ENCODE measurements at regions not wholly inside any gene's neighbourhood (a gene's known extent, or its start where the extent isn't known, plus 50 kb on each side); places are given as distances from the start of the nearest gene placed in this dataset.

DNA sequence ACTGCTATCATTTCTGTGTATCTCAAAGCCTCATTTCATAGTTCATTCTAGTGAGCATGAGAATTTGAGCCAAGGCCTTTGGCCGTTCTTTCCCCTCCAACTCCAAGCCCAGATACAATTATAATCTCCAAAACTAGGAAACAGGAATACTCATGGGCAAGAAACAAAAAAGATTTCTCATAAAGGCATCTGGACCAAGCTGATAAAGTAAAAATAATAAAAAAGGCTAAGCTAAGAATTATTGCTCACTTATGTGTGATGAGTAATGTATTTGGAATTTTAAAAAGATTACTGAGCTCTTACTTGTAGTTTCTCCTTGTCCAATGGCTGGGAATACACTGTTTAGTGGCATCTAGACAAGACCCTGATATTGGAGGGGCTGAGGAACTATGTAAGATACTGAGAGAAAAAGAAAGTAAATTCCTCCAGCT, 196.4 kb upstream of the POM121L12 start:
- no peaks in the 10 kb centered on the region for H3K9me3 ChIP-seq (ENCODE audit: control insufficient read depth, insufficient read depth, low read length)
- WGBS (ENCODE audit: insufficient coverage, insufficient read length), result no CpG with 5 or more reads among the region's 1 CpG
- no peaks in the 10 kb centered on the region for H3K27me3 ChIP-seq (ENCODE audit: control insufficient read depth, insufficient read depth, low read length)
- no peak overlapping the region for H3K4me3 ChIP-seq (ENCODE audit: low read length)
- H3K27ac ChIP-seq (ENCODE audit: low read length), result no peak overlapping the region
- H3K36me3 ChIP-seq (ENCODE audit: control insufficient read depth, insufficient read depth, low read length), result no peaks in the 10 kb centered on the region
- DNase-seq (ENCODE audit: low read depth, low spot score), result no peak
- H3K4me1 ChIP-seq (ENCODE audit: control insufficient read depth, insufficient read depth, low read length), result no peaks in the 10 kb centered on the region

DNA sequence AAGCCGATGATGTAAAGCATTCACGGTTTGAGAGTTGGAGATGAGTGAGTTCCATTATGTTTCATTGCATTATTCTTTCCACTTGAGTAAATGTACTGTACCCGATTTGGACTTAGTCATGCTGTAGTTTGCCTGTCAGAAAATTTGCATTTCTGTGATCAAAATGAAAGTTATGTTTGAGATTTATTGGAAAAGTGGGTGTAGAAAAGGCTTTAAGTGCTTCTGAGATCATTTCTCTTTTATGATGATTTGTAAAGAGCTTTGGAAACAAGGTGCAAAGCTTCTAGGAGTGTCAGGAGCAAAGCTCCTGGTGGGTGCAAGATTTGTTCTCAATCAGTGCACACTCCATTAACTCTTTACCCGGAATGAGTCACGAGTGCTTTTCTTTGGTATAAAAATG, 204.1 kb upstream of the POM121L12 start:
- no peaks in the 10 kb centered on the region for H3K4me1 ChIP-seq (ENCODE audit: control insufficient read depth, insufficient read depth, low read length)
- no CpG with 5 or more reads among the region's 5 CpGs for WGBS (ENCODE audit: insufficient coverage, insufficient read length)
- no peak for DNase-seq (ENCODE audit: low read depth, low spot score)
- no peaks in the 10 kb centered on the region for H3K27me3 ChIP-seq (ENCODE audit: control insufficient read depth, insufficient read depth, low read length)
- H3K4me3 ChIP-seq (ENCODE audit: low read length), result no peak overlapping the region
- no peaks in the 10 kb centered on the region for H3K9me3 ChIP-seq (ENCODE audit: control insufficient read depth, insufficient read depth, low read length)
- no peaks in the 10 kb centered on the region for H3K36me3 ChIP-seq (ENCODE audit: control insufficient read depth, insufficient read depth, low read length)
- H3K27ac ChIP-seq (ENCODE audit: low read length), result no peak overlapping the region

DNA sequence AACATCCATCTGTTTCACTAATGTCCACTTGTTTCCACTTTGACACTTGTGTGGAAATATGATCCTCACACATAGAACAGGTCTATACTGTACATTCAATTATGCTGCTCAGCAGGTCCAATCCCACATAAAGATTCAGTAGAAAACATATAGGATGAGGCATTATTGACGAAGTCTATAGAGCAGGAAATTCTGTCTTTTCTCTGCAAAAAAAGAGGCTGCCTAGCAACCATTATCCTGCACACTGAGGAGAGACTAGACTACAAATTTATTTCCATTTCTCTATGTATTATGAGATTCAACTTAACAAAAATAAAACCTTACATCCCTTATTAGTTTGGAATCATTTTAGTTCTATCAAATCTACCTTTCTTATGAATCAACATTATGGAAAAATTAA, 204.6 kb upstream of the POM121L12 start:
- H3K27ac ChIP-seq (ENCODE audit: low read length), result no peak overlapping the region
- WGBS (ENCODE audit: insufficient coverage, insufficient read length), result no CpG with 5 or more reads among the region's 1 CpG
- H3K4me1 ChIP-seq (ENCODE audit: control insufficient read depth, insufficient read depth, low read length), result no peaks in the 10 kb centered on the region
- H3K27me3 ChIP-seq (ENCODE audit: control insufficient read depth, insufficient read depth, low read length), result no peaks in the 10 kb centered on the region
- no peaks in the 10 kb centered on the region for H3K36me3 ChIP-seq (ENCODE audit: control insufficient read depth, insufficient read depth, low read length)
- no peak for DNase-seq (ENCODE audit: low read depth, low spot score)
- H3K9me3 ChIP-seq (ENCODE audit: control insufficient read depth, insufficient read depth, low read length), result no peaks in the 10 kb centered on the region
- no peak overlapping the region for H3K4me3 ChIP-seq (ENCODE audit: low read length)

DNA sequence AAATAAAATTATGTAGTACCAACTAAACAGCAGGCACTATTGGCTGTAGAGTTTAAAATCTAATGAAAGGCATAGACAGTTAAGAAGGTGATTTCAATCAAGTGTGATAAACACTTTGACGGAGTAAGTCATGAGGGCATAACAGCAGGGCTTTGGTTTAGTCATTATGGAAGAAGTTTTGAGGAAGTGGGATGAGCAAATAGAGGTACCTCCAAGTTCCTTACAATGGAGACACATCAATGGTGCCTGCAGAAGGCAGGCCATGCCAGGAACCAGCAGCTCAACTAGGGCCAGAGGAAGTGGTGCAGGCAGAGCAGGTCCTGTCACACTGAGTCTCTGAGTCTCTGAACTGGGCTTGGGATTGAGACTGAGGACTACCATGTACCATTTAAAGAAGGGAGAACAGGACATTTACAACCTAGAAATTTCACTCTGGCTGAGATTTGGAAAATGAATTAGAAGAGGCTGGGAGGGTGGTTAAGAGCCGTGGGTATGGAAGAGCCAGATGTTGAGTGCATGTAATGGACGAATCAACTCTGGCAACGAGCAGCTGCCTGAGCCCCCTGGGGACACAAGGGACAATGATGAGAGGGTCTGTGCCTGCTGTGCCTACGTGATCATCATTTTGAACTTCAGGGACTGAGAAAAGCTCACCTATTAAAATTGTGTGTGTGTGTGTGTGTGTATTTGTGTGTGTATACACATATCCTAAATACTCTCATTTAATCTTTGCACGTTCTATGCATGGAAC, 208.7 kb upstream of the POM121L12 start:
- H3K36me3 ChIP-seq (ENCODE audit: control insufficient read depth, insufficient read depth, low read length), result no peaks in the 10 kb centered on the region
- H3K27ac ChIP-seq (ENCODE audit: low read length), result no peak overlapping the region
- no peaks in the 10 kb centered on the region for H3K4me1 ChIP-seq (ENCODE audit: control insufficient read depth, insufficient read depth, low read length)
- no peaks in the 10 kb centered on the region for H3K27me3 ChIP-seq (ENCODE audit: control insufficient read depth, insufficient read depth, low read length)
- no peaks in the 10 kb centered on the region; the same call in 1 of the 2 replicates for H3K9me3 ChIP-seq (ENCODE audit: control insufficient read depth, insufficient read depth, low read length)
- no peak for DNase-seq (ENCODE audit: low read depth, low spot score)
- no peak overlapping the region for H3K4me3 ChIP-seq (ENCODE audit: low read length)
- whole genome bisulfite sequencing (ENCODE audit: insufficient coverage, insufficient read length), result no CpG with 5 or more reads among the region's 6 CpGs

DNA sequence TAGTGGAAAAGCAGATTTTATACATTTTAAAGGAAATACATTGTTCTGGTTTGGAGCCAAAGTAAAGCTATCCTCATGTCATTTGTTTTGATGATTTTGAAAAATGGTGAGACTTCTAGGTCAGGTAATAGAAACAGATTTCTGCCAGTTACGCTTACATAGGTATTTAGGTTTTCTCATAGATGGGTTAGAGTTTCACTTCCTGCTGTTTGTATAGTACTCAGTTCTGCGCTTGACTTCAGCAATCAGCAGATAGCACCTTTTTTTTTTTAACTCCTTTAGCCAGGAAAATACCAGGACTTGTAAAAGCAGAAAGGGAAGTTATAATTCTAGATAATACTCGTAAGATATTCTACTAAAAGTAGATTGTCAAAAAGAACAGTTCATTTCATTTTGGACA, 209.8 kb upstream of the POM121L12 start:
- H3K36me3 ChIP-seq (ENCODE audit: control insufficient read depth, insufficient read depth, low read length), result no peaks in the 10 kb centered on the region
- H3K27ac ChIP-seq (ENCODE audit: low read length), result no peak overlapping the region
- no peak for DNase-seq (ENCODE audit: low read depth, low spot score)
- H3K27me3 ChIP-seq (ENCODE audit: control insufficient read depth, insufficient read depth, low read length), result no peaks in the 10 kb centered on the region
- no CpG with 5 or more reads among the region's 3 CpGs for WGBS (ENCODE audit: insufficient coverage, insufficient read length)
- no peaks in the 10 kb centered on the region; the same call in 1 of the 2 replicates for H3K9me3 ChIP-seq (ENCODE audit: control insufficient read depth, insufficient read depth, low read length)
- no peak overlapping the region for H3K4me3 ChIP-seq (ENCODE audit: low read length)
- no peaks in the 10 kb centered on the region for H3K4me1 ChIP-seq (ENCODE audit: control insufficient read depth, insufficient read depth, low read length)

DNA sequence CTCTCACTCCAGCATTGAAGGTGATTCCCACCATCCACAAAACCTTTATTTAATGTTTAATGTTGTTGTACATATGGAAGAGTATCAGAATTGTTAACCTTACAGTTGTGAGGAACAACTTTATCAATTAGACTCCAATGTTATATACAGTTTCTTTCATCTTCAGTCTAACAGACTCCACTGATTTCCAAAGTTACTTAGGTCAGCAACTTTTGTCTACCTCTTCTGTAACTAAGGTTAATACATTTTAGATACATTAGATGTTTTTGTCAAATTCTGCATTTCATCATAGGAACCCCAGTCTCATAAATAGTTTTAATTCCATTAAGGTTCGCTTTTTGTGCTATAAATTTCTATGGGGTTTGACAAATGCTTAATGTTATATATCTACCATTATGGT, 223.9 kb upstream of the POM121L12 start:
- Histone ChIP-seq H3K4me3 (ENCODE audit: low read length) (no peak overlapping the region), H3K4me1 (ENCODE audit: control insufficient read depth, insufficient read depth, low read length) (no peaks in the 10 kb centered on the region), H3K27ac (ENCODE audit: low read length) (no peak overlapping the region), H3K27me3 (ENCODE audit: control insufficient read depth, insufficient read depth, low read length) (no peaks in the 10 kb centered on the region), H3K36me3 (ENCODE audit: control insufficient read depth, insufficient read depth, low read length) (no peaks in the 10 kb centered on the region), H3K9me3 (ENCODE audit: control insufficient read depth, insufficient read depth, low read length) (no peaks in the 10 kb centered on the region)
- WGBS (ENCODE audit: insufficient coverage, insufficient read length), result no CpG with 5 or more reads among the region's 1 CpG
- no peak for DNase-seq (ENCODE audit: low read depth, low spot score)

DNA sequence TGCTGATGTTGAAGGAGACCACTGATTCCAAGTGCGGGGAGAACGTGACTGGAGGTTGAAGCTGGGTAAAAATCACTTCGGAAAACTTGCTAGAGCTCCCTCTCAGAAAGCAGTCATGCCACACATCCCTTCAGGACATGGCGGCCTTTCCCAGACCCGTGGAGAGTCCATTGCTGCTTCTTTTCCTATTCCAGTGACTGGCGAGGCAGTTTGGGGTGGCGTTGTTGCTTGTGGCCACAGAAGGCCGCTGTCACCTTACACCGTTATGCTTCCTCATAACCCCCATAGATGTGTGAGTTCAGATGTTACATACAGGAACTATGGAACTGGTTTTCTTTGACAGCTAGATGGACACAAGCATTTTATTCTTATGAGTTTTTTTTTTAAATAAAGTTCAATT, 235.6 kb upstream of the POM121L12 start:
- H3K36me3 ChIP-seq (ENCODE audit: control insufficient read depth, insufficient read depth, low read length), result no peaks in the 10 kb centered on the region
- H3K27me3 ChIP-seq (ENCODE audit: control insufficient read depth, insufficient read depth, low read length), result no peaks in the 10 kb centered on the region
- no peak overlapping the region for H3K27ac ChIP-seq (ENCODE audit: low read length)
- no peaks in the 10 kb centered on the region for H3K4me1 ChIP-seq (ENCODE audit: control insufficient read depth, insufficient read depth, low read length)
- H3K4me3 ChIP-seq (ENCODE audit: low read length), result no peak overlapping the region
- DNase-seq (ENCODE audit: low read depth, low spot score), result no peak
- no peaks in the 10 kb centered on the region for H3K9me3 ChIP-seq (ENCODE audit: control insufficient read depth, insufficient read depth, low read length)
- WGBS (ENCODE audit: insufficient coverage, insufficient read length), result no CpG with 5 or more reads among the region's 9 CpGs

DNA sequence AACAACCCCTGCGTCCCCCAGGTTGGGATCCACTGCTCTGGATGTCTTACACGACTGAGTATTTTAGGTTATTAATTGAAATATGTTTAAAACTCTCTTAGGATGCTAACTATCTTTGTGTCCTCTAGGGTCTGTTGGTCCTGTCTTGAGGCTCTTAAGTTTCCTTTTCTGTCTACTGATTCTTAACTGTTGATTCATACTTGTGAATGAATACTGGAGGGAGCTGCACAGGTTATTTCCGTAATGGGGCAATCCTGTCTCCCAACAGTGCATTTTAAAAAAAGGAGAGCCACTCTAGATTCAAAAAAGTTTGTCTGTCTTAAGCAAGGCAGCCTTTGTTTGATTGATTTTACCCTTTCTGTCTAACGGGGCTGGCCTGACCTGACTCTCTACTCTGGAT, 237.6 kb upstream of the POM121L12 start:
- no peak overlapping the region for H3K4me3 ChIP-seq (ENCODE audit: low read length)
- no peaks in the 10 kb centered on the region for H3K36me3 ChIP-seq (ENCODE audit: control insufficient read depth, insufficient read depth, low read length)
- H3K27ac ChIP-seq (ENCODE audit: low read length), result no peak overlapping the region
- WGBS (ENCODE audit: insufficient coverage, insufficient read length), result no CpG with 5 or more reads among the region's 4 CpGs
- no peak for DNase-seq (ENCODE audit: low read depth, low spot score)
- no peaks in the 10 kb centered on the region for H3K9me3 ChIP-seq (ENCODE audit: control insufficient read depth, insufficient read depth, low read length)
- H3K4me1 ChIP-seq (ENCODE audit: control insufficient read depth, insufficient read depth, low read length), result no peaks in the 10 kb centered on the region
- H3K27me3 ChIP-seq (ENCODE audit: control insufficient read depth, insufficient read depth, low read length), result no peaks in the 10 kb centered on the region

DNA sequence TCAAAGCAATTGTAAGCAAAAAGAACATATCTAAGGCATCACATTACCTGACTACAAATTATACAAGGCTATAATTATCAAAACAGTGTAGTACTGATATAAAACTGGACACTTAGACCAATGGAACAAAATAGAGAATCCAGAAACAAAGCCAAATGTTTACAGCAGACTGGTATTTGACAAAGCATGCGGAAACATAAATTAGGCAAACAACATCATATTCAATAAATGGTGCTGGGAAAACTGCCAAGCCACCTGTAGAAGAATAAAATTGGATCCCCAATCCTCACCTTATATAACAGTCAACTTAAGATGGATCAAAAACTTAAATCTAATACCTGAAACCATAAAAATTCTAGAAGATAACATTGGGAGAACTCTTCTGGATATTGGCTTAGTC, 240.8 kb upstream of the POM121L12 start:
- no peak overlapping the region for H3K27ac ChIP-seq (ENCODE audit: low read length)
- H3K4me1 ChIP-seq (ENCODE audit: control insufficient read depth, insufficient read depth, low read length), result no peaks in the 10 kb centered on the region
- H3K9me3 ChIP-seq (ENCODE audit: control insufficient read depth, insufficient read depth, low read length), result no peaks in the 10 kb centered on the region
- no CpG with 5 or more reads among the region's 1 CpG for WGBS (ENCODE audit: insufficient coverage, insufficient read length)
- H3K4me3 ChIP-seq (ENCODE audit: low read length), result no peak overlapping the region
- H3K36me3 ChIP-seq (ENCODE audit: control insufficient read depth, insufficient read depth, low read length), result no peaks in the 10 kb centered on the region
- DNase-seq (ENCODE audit: low read depth, low spot score), result no peak
- H3K27me3 ChIP-seq (ENCODE audit: control insufficient read depth, insufficient read depth, low read length), result no peaks in the 10 kb centered on the region

DNA sequence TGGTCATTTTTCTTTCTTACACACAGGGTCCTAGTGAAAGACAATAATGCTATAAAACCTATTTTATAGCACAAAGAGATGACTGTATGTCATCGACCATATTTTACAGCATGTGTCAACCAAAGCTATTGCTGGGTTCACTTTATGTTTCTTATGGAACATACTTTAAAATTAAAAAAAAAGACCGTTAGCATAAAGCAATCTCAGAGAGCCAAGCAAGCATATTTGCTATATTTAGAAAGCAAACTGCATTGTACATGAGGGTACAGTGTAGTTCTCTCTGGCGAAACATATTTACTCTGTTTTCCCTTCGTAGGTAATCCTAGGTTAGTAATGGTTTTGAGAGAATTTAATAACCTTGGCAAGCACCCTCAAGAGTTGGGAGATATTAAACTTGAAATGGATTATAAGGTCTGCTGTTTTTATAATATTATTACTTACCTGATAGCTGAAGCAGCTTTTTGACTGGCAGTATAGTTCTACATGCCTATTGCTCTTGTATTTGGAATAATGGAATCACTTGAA, 244.2 kb upstream of the POM121L12 start:
- no peak overlapping the region for H3K27ac ChIP-seq (ENCODE audit: low read length)
- no CpG with 5 or more reads among the region's 4 CpGs for WGBS (ENCODE audit: insufficient coverage, insufficient read length)
- DNase-seq (ENCODE audit: low read depth, low spot score), result no peak
- no peaks in the 10 kb centered on the region for H3K27me3 ChIP-seq (ENCODE audit: control insufficient read depth, insufficient read depth, low read length)
- H3K4me3 ChIP-seq (ENCODE audit: low read length), result no peak overlapping the region
- no peaks in the 10 kb centered on the region for H3K4me1 ChIP-seq (ENCODE audit: control insufficient read depth, insufficient read depth, low read length)
- H3K9me3 ChIP-seq (ENCODE audit: control insufficient read depth, insufficient read depth, low read length), result no peaks in the 10 kb centered on the region
- H3K36me3 ChIP-seq (ENCODE audit: control insufficient read depth, insufficient read depth, low read length), result no peaks in the 10 kb centered on the region

DNA sequence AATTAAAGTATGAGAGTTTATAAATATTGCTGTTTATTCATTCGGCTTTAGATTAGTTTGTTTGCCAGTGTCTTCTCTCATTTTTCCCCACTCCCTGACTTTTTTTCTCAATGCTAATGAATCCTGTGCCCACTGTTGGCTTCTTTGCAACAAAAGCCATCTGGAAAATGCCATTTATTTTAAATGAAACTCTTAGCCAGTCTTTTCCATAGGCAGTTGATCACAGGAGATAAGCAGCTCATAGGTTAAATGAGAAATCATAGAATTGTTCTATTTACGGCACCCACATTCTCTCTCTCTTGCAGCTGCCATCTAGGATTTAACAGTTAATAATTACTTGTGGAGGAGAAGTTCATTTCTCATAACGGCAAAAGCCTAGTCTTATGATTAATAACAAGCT, 249.3 kb upstream of the POM121L12 start:
- no peaks in the 10 kb centered on the region for H3K36me3 ChIP-seq (ENCODE audit: control insufficient read depth, insufficient read depth, low read length)
- H3K4me1 ChIP-seq (ENCODE audit: control insufficient read depth, insufficient read depth, low read length), result no peaks in the 10 kb centered on the region
- no peak for DNase-seq (ENCODE audit: low read depth, low spot score)
- no peak overlapping the region for H3K27ac ChIP-seq (ENCODE audit: low read length)
- WGBS (ENCODE audit: insufficient coverage, insufficient read length), result no CpG with 5 or more reads among the region's 3 CpGs
- H3K27me3 ChIP-seq (ENCODE audit: control insufficient read depth, insufficient read depth, low read length), result no peaks in the 10 kb centered on the region
- H3K9me3 ChIP-seq (ENCODE audit: control insufficient read depth, insufficient read depth, low read length), result no peaks in the 10 kb centered on the region
- H3K4me3 ChIP-seq (ENCODE audit: low read length), result no peak overlapping the region

Data from iPS DF 6.9 (cell line).